Transverse colon (tissue), 4 donors: ENCODE measurements at regions not wholly inside any gene's neighbourhood (a gene's known extent, or its start where the extent isn't known, plus 50 kb on each side); places are given as distances from the start of the nearest gene placed in this dataset.

Experiments used
- DNase-seq: peaks from one replicate; pipeline ENCODE4 v3.0.0-alpha.2; 2019
- H3K27ac ChIP-seq, 4 donors: fragments of 200-600 bp; sonication (generic); 2 replicates each; pipeline ENCODE4 v1.5.1; 2016 to 2018; ENCODE audit warnings: inconsistent platforms in 4 of 4
- H3K27me3 ChIP-seq: fragments of 200-600 bp; sonication (generic); 2 replicates; pipeline ENCODE4 v1.5.1; 2017; ENCODE audit warnings: inconsistent platforms
- H3K36me3 ChIP-seq, 4 donors: fragments of 200-600 bp; sonication (generic); 2 replicates each; pipeline ENCODE4 v1.5.1; 2017 to 2019; ENCODE audit warnings: inconsistent platforms in 4 of 4
- H3K4me1 ChIP-seq, 4 donors: fragments of 200-600 bp; sonication (generic); 2 replicates each; pipeline ENCODE4 v1.5.1; 2017 to 2020; ENCODE audit warnings: inconsistent platforms in 4 of 4
- H3K4me3 ChIP-seq, 4 donors: fragments of 200-600 bp; sonication (generic); 1 replicate in 1 of 4; 2 replicates in 3 of 4; pipeline versions ENCODE4 v1.5.1 to v1.6.1; 2017 to 2019; ENCODE audit warnings: inconsistent platforms in 4 of 4
- H3K9me3 ChIP-seq, 2 donors: fragments of 200-600 bp; sonication (generic); 2 replicates each; pipeline ENCODE4 v1.5.1; 2017 to 2019; ENCODE audit warnings: inconsistent platforms in 2 of 2
- EP300 ChIP-seq: sonication (generic); formaldehyde crosslinking; IDR thresholded peaks from one replicate; pipeline ENCODE4 v1.6.1; 2017; ENCODE audit warnings: antibody characterized with exemption, low read depth
- POLR2A ChIP-seq: fragments of 450-650 bp; IDR thresholded peaks from one replicate; pipeline ENCODE4 v1.6.1; 2016; ENCODE audit warnings: antibody characterized with exemption, mild to moderate bottlenecking, moderate library complexity
- POLR2AphosphoS5 ChIP-seq, 3 donors: sonication (generic); formaldehyde crosslinking; IDR thresholded peaks; one replicate each; pipeline ENCODE4 v1.6.1; 2016; ENCODE audit warnings: antibody characterized with exemption in 3 of 3
- WGBS, 2 donors: methylation state at CpG; one replicate each; pipeline ENCODE4 v1.1.5; 2018; ENCODE audit warnings: low coverage in 1 of 2; 5-methylcytosine and 5-hydroxymethylcytosine counted together
- in situ Hi-C, 4 donors: fragments of 200-750 bp; cut with MboI; loops; one replicate each; pipeline versions ENCODE4 v1.15.0 to v1.15.1; 2017; ENCODE audit warnings: low sequenced_read_pairs in 3 of 4, low pct_ligation_motif_present in 1 of 4, low pct_unique_long_range_greater_than_20kb in 1 of 4
- intact Hi-C: fragments of 100-400 bp; cut with DNase I; formaldehyde crosslinking; loops from one replicate; pipeline ENCODE4 v1.15.1; 2023; ENCODE audit warnings: low total_unique reads
- TF ChIP-seq, protein P1 (sequence below), 5 experiments: fragments of 200-600 bp in 3 of 5; fragments of 450-650 bp in 2 of 5; sonication (generic) in 3 of 5; IDR thresholded peaks; 1 replicate in 2 of 5; 2 replicates in 3 of 5; pipeline ENCODE4 v1.5.1; 2016 to 2017; ENCODE audit warnings: antibody characterized with exemption in 5 of 5, inconsistent platforms in 3 of 5, mild to moderate bottlenecking in 2 of 5, moderate library complexity in 1 of 5

GRCh38 chr20:16952965-16953364, 204.8 kb downstream of the OTOR start:
- WGBS, 2 donors, result 50 to 76% methylated on average over 1 of the region's 1 CpG
- DNase-seq, result no peak
- no peaks in the 10 kb centered on the region for H3K9me3 ChIP-seq
- intact Hi-C loops, result no loop called here
- no peaks in the 10 kb centered on the region for H3K36me3 ChIP-seq
- no peak overlapping the region for H3K4me3 ChIP-seq
- H3K27ac ChIP-seq, result no peak overlapping the region
- in situ Hi-C loops, result no loop called here
- H3K27me3 ChIP-seq, result no peaks in the 10 kb centered on the region
- no peaks in the 10 kb centered on the region for H3K4me1 ChIP-seq
- TF ChIP-seq, protein P1, sequence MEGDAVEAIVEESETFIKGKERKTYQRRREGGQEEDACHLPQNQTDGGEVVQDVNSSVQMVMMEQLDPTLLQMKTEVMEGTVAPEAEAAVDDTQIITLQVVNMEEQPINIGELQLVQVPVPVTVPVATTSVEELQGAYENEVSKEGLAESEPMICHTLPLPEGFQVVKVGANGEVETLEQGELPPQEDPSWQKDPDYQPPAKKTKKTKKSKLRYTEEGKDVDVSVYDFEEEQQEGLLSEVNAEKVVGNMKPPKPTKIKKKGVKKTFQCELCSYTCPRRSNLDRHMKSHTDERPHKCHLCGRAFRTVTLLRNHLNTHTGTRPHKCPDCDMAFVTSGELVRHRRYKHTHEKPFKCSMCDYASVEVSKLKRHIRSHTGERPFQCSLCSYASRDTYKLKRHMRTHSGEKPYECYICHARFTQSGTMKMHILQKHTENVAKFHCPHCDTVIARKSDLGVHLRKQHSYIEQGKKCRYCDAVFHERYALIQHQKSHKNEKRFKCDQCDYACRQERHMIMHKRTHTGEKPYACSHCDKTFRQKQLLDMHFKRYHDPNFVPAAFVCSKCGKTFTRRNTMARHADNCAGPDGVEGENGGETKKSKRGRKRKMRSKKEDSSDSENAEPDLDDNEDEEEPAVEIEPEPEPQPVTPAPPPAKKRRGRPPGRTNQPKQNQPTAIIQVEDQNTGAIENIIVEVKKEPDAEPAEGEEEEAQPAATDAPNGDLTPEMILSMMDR (IDR thresholded peaks at IDR 0.05), result no peak
- no peak for TF ChIP-seq POLR2AphosphoS5 (IDR thresholded peaks at IDR 0.05)
- no peak for TF ChIP-seq POLR2A
- TF ChIP-seq EP300, result no peak

DNA sequence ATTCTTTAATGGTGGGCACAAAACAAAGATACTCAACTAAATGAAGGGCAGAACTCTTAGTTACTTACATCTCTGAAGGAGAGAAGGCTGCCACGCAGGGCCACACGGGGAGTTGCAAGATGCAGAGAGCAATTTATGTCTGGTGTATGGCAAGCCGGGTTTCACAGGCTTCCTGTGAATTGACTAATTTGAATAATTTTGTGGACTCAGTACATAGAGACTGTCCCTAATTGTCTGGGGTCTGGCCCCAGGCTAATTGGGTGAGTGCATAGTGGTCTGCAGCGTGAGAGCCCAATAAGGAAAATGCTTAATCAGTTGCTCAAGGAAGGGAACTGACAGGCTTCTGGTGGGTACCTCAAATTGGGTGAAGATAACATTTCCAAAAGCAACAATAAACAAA, 205.7 kb downstream of the OTOR start:
- Histone ChIP-seq H3K27me3 (no peaks in the 10 kb centered on the region), H3K27ac (no peak overlapping the region), H3K9me3 (no peaks in the 10 kb centered on the region), H3K4me3 (no peak overlapping the region), H3K36me3 (no peaks in the 10 kb centered on the region), H3K4me1 (no peaks in the 10 kb centered on the region)
- intact Hi-C loops, result no loop called here
- DNase-seq, result no peak
- WGBS, 2 donors, result 71 to 84% methylated on average over 3 to 4 of the region's 4 CpGs
- TF ChIP-seq POLR2A, result no peak
- no peak for TF ChIP-seq POLR2AphosphoS5 (IDR thresholded peaks at IDR 0.05)
- no peak for TF ChIP-seq EP300
- TF ChIP-seq, protein P1 (IDR thresholded peaks at IDR 0.05), result no peak
- in situ Hi-C loops, result no loop called here

DNA sequence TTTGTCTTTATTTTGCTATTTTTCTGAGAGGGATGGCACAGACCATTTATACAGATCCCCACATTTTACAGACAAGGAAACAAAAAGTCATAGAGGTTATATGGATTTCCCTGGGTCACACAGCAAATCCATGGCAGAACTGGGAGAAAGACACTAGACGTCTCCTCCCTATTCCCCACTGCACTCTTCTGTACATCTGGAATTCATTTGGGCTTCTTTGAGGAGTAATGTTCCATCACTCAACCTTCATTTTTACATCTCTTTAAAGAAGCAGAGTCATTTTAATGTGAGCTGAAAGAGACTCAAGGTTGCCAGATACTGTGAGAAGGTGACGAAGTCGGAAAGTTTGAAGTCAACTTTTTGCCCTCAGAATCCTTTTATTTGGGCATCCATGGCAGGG, 207.3 kb downstream of the OTOR start:
- Histone ChIP-seq H3K4me3 (no peak overlapping the region), H3K27ac (no peak overlapping the region), H3K4me1 (no peaks in the 10 kb centered on the region), H3K36me3 (no peaks in the 10 kb centered on the region), H3K9me3 (no peaks in the 10 kb centered on the region), H3K27me3 (no peaks in the 10 kb centered on the region)
- intact Hi-C loops (no loop called here), in situ Hi-C loops (no loop called here)
- TF ChIP-seq POLR2AphosphoS5 (IDR thresholded peaks at IDR 0.05) (no peak), POLR2A (no peak), EP300 (no peak)
- TF ChIP-seq, protein P1 (IDR thresholded peaks at IDR 0.05), result no peak
- no peak for DNase-seq
- 75 to 88% methylated on average over 3 of the region's 3 CpGs for WGBS, 2 donors

GRCh38 chr20:16955971-16956370, 207.8 kb downstream of the OTOR start:
- H3K4me1 ChIP-seq, result no peaks in the 10 kb centered on the region
- H3K36me3 ChIP-seq, result no peaks in the 10 kb centered on the region
- DNase-seq, result no peak
- TF ChIP-seq POLR2A (no peak), EP300 (no peak), POLR2AphosphoS5 (IDR thresholded peaks at IDR 0.05) (no peak)
- TF ChIP-seq, protein P1 (IDR thresholded peaks at IDR 0.05), result no peak
- no peak overlapping the region for H3K4me3 ChIP-seq
- 53 to 90% methylated on average over 2 to 3 of the region's 3 CpGs for WGBS, 2 donors
- no peaks in the 10 kb centered on the region for H3K9me3 ChIP-seq
- H3K27me3 ChIP-seq, result no peaks in the 10 kb centered on the region
- H3K27ac ChIP-seq, result no peak overlapping the region
- intact Hi-C loops, result no loop called here
- in situ Hi-C loops, result no loop called here
